ENCODE measurements at regions not wholly inside any gene's neighbourhood (a gene's known extent, or its start where the extent isn't known, plus 50 kb on each side); places are given as distances from the start of the nearest gene placed in this dataset.

DNA sequence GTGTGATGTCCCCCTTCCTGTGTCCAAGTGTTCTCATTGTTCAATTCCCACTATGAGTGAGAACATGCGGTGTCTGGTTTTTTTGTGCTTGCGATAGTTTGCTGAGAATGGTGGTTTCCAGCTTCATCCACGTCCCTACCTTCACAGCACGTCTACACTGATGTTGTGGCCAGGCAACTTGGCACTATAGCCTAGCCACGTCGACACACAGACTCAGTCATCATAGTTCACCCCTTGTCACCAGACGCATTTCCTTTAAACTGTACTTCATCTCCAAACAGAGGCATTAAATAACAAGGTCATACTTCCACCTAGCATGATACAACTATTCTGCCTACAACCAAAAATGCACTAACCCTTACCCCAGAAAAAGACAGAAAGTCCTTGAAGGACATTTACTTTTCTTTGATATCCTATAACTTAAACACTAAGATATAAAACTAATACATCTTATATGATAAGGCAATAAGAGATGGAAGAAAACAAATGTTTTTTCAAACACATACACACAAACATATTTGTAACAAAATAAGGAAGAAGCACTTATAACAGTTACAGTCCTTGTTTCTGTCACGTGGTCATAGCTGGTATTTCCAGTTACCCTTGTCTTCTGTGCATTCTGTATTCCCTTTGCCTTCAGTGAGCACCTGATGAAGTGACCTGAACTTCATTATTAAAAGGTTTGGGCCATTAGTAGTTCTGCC lies 121.4 kb downstream of the KLF13 start:
- dilution Hi-C loops (cut with MboI; ENCODE audit: extremely low pct_ligation_motif_present, low sequenced_read_pairs) = no loop called here
- Histone ChIP-seq H2AFZ (ENCODE audit: low read depth, low read length) (no peak overlapping the region), H3K9me1 (replicated peaks; ENCODE audit: control insufficient read depth, extremely low read depth, insufficient read depth, low read length) (no peaks in the 10 kb centered on the region), H3K4me1 (ENCODE audit: control insufficient read depth, extremely low read depth, insufficient read depth, low read length) (peaks cover 14% of the 10 kb centered on the region), H3K36me3 (ENCODE audit: control insufficient read depth in 2 of 2, extremely low read depth in 1 of 2, insufficient read depth in 2 of 2, low read length in 2 of 2) (no peaks in the 10 kb centered on the region), H3K9ac (replicated peaks; ENCODE audit: extremely low read depth, insufficient read depth, low read length) (no peak overlapping the region), H3K27me3 (ENCODE audit: control insufficient read depth in 2 of 2, insufficient read depth in 2 of 2, low read length in 2 of 2) (no peaks in the 10 kb centered on the region), H3K79me2 (ENCODE audit: control insufficient read depth, insufficient read depth, low read length) (no peaks in the 10 kb centered on the region), H3K27ac (ENCODE audit: insufficient read depth, low read depth, low read length) (no peak overlapping the region), H3K4me2 (ENCODE audit: insufficient read depth, low read length) (peak overlapping the region; percentile 17), H4K20me1 (replicated peaks; ENCODE audit: control insufficient read depth, extremely low read depth, insufficient read depth, low read length) (no peaks in the 10 kb centered on the region), H3K9me3 (replicated peaks; ENCODE audit: control insufficient read depth, insufficient read depth, low read length) (no peaks in the 10 kb centered on the region), H3K4me3 (replicated peaks in 1 of 3; ENCODE audit: insufficient read depth in 1 of 3, low read depth in 1 of 3, low read length in 3 of 3) (no peak overlapping the region)
- CTCF ChIA-PET = interaction anchor here (0.9 to 2.0 kb wide), 11 partner anchors 8 to 248 kb away, joined by 3 to 17 read pairs (median 4); no protein-coding TSS in a partner anchor
- no TSS peak for BruUV-seq (replicated peaks)
- DNase-seq (ENCODE audit: low read depth, low spot score) (no peak), FAIRE-seq (no peak)
- TF ChIP-seq, protein P1, sequence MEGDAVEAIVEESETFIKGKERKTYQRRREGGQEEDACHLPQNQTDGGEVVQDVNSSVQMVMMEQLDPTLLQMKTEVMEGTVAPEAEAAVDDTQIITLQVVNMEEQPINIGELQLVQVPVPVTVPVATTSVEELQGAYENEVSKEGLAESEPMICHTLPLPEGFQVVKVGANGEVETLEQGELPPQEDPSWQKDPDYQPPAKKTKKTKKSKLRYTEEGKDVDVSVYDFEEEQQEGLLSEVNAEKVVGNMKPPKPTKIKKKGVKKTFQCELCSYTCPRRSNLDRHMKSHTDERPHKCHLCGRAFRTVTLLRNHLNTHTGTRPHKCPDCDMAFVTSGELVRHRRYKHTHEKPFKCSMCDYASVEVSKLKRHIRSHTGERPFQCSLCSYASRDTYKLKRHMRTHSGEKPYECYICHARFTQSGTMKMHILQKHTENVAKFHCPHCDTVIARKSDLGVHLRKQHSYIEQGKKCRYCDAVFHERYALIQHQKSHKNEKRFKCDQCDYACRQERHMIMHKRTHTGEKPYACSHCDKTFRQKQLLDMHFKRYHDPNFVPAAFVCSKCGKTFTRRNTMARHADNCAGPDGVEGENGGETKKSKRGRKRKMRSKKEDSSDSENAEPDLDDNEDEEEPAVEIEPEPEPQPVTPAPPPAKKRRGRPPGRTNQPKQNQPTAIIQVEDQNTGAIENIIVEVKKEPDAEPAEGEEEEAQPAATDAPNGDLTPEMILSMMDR (IDR thresholded peaks at IDR 0.05; ENCODE audit: extremely low read depth in 1 of 2, insufficient read depth in 1 of 2, low read depth in 1 of 2, low read length in 2 of 2) = no peak
- TF ChIP-seq MYC (IDR thresholded peaks at IDR 0.05; ENCODE audit: low read depth, low read length) = no peak
- no peak for TF ChIP-seq FOS (IDR thresholded peaks at IDR 0.05; ENCODE audit: borderline replicate concordance, insufficient read depth, low read length)
- TF ChIP-seq EZH2 (IDR thresholded peaks at IDR 0.05; ENCODE audit: borderline replicate concordance, low read depth, low read length, severe bottlenecking) = no peak
- TF ChIP-seq POLR2A (IDR thresholded peaks at IDR 0.05; ENCODE audit: low read depth, low read length) = no peak
- TF ChIP-seq MAX (IDR thresholded peaks at IDR 0.05; ENCODE audit: insufficient read depth, insufficient read length) = no peak
- TF ChIP-seq GATA2 (IDR thresholded peaks at IDR 0.05; ENCODE audit: insufficient read depth, insufficient read length, low read depth, low read length) = no peak
- no peak for TF ChIP-seq JUN (IDR thresholded peaks at IDR 0.05; ENCODE audit: borderline replicate concordance, insufficient read depth, insufficient read length, low read depth)
- no peak for TF ChIP-seq POLR2AphosphoS5 (IDR thresholded peaks at IDR 0.05; ENCODE audit: insufficient read depth, low read depth, low read length)
- POLR2A ChIA-PET = interaction anchor here (1.0 kb wide), 1 partner anchor 122 kb away, joined by 3 read pairs; the partner anchor contains the start of gene KLF13
- intact Hi-C loops (cut with micrococcal nuclease) = loop anchor here (2.0 kb wide), 1 partner anchor 13 kb away; no protein-coding TSS in a partner anchor

Measured in endothelial cell of umbilical vein (primary cell).